Gastrocnemius medialis (tissue), 4 donors: ENCODE measurements at regions not wholly inside any gene's neighbourhood (a gene's known extent, or its start where the extent isn't known, plus 50 kb on each side); places are given as distances from the start of the nearest gene placed in this dataset.

ENCODE experiments used
- ATAC-seq, 2 donors: fragments of 150-250 bp; one replicate each; pipeline ENCODE4 v1.9.1; 2016
- DNase-seq, 2 donors: peaks; one replicate each; pipeline ENCODE4 v3.0.0-alpha.2; 2019
- H3K27ac ChIP-seq, 4 donors: fragments of 200-600 bp; sonication (generic); 1 replicate in 1 of 4; 2 replicates in 3 of 4; pipeline ENCODE4 v1.5.1; 2016 to 2018; ENCODE audit warnings: mild to moderate bottlenecking in 2 of 4, moderate library complexity in 1 of 4
- H3K27me3 ChIP-seq, 3 donors: fragments of 200-600 bp; sonication (generic) in 2 of 3; 1 replicate in 1 of 3; 2 replicates in 2 of 3; pipeline versions ENCODE4 v1.5.1 to v1.6.0; 2016 to 2019; ENCODE audit warnings: mild to moderate bottlenecking in 1 of 3, moderate library complexity in 1 of 3
- H3K36me3 ChIP-seq, 2 donors: fragments of 200-600 bp; sonication (generic) in 1 of 2; one replicate each; pipeline ENCODE4 v1.5.1; 2017 to 2018
- H3K4me1 ChIP-seq, 2 donors: fragments of 200-600 bp; sonication (generic) in 1 of 2; one replicate each; pipeline ENCODE4 v1.5.1; 2016 to 2017; ENCODE audit warnings: mild to moderate bottlenecking in 2 of 2
- H3K4me3 ChIP-seq, 4 donors: fragments of 200-600 bp; sonication (generic) in 3 of 4; 1 replicate in 1 of 4; 2 replicates in 3 of 4; pipeline ENCODE4 v1.5.1; 2016 to 2019; ENCODE audit warnings: mild to moderate bottlenecking in 2 of 4
- H3K9me3 ChIP-seq, 3 donors: fragments of 200-600 bp; sonication (generic) in 2 of 3; 1 replicate in 1 of 3; 2 replicates in 2 of 3; pipeline ENCODE4 v1.5.1; 2016 to 2019
- CTCF ChIP-seq, 5 experiments: fragments of 450-650 bp in 3 of 5; fragments of 200-600 bp in 2 of 5; sonication (generic) in 2 of 5; IDR thresholded peaks in 4 of 5; conservative IDR thresholded peaks in 1 of 5; 1 replicate in 4 of 5; 2 replicates in 1 of 5; pipeline ENCODE4 v1.5.1; 2016 to 2019; ENCODE audit warnings: antibody characterized with exemption in 5 of 5, mild to moderate bottlenecking in 3 of 5, moderate library complexity in 3 of 5
- POLR2A ChIP-seq, 2 donors: fragments of 450-650 bp; IDR thresholded peaks; one replicate each; pipeline ENCODE4 v1.6.1; 2017; ENCODE audit warnings: antibody characterized with exemption in 2 of 2, mild to moderate bottlenecking in 2 of 2, moderate library complexity in 2 of 2
- in situ Hi-C, 4 donors: fragments of 200-750 bp; cut with MboI; loops; one replicate each; pipeline versions ENCODE4 v1.15.0 to v1.8.0; 2017; ENCODE audit warnings: low sequenced_read_pairs in 4 of 4
- intact Hi-C: fragments of 100-400 bp; cut with DNase I; formaldehyde crosslinking; loops from one replicate; pipeline ENCODE4 v1.15.1; 2023; ENCODE audit warnings: low total_unique reads

GRCh38 chr1:101337968-101338367 lies 101.1 kb downstream of the S1PR1 start:
- DNase-seq (no peak), ATAC-seq (no peak)
- intact Hi-C loops = no loop called here

GRCh38 chr1:101338714-101339430 lies 102.1 kb downstream of the S1PR1 start:
- TF ChIP-seq POLR2A (IDR thresholded peaks at IDR 0.05) = no peak
- TF ChIP-seq CTCF (IDR thresholded peaks at IDR 0.05 in 4 of 5, conservative IDR thresholded peaks at IDR 0.05 in 1 of 5) = no peak

More at GRCh38 chr1:101337968-101338367, 101.1 kb downstream of the S1PR1 start:
- Histone ChIP-seq H3K4me1 (no peaks in the 10 kb centered on the region), H3K36me3 (no peaks in the 10 kb centered on the region), H3K9me3 (no peaks in the 10 kb centered on the region), H3K27me3 (no peaks in the 10 kb centered on the region), H3K27ac (no peak overlapping the region), H3K4me3 (no peak overlapping the region)
- in situ Hi-C loops = no loop called here
- TF ChIP-seq CTCF (IDR thresholded peaks at IDR 0.05 in 4 of 5, conservative IDR thresholded peaks at IDR 0.05 in 1 of 5) = no peak
- TF ChIP-seq POLR2A (IDR thresholded peaks at IDR 0.05) = no peak

GRCh38 chr1:101344745-101345144 lies 107.9 kb downstream of the S1PR1 start:
- intact Hi-C loops = no loop called here
- Histone ChIP-seq H3K36me3 (no peaks in the 10 kb centered on the region), H3K4me1 (no peaks in the 10 kb centered on the region), H3K9me3 (no peaks in the 10 kb centered on the region), H3K27ac (no peak overlapping the region), H3K4me3 (no peak overlapping the region), H3K27me3 (no peaks in the 10 kb centered on the region)
- no peak for DNase-seq
- TF ChIP-seq CTCF (IDR thresholded peaks at IDR 0.05 in 4 of 5, conservative IDR thresholded peaks at IDR 0.05 in 1 of 5) (no peak), POLR2A (IDR thresholded peaks at IDR 0.05) (no peak)
- ATAC-seq = no peak
- in situ Hi-C loops = no loop called here

More at GRCh38 chr1:101338714-101339430, 102.1 kb downstream of the S1PR1 start:
- ATAC-seq (no peak), DNase-seq (no peak)
- H3K9me3 ChIP-seq = no peaks in the 10 kb centered on the region
- no peaks in the 10 kb centered on the region for H3K36me3 ChIP-seq
- intact Hi-C loops (no loop called here), in situ Hi-C loops (no loop called here)
- no peaks in the 10 kb centered on the region for H3K4me1 ChIP-seq
- H3K4me3 ChIP-seq = no peak overlapping the region
- H3K27ac ChIP-seq = no peak overlapping the region
- no peaks in the 10 kb centered on the region for H3K27me3 ChIP-seq

- Histone ChIP-seq H3K27ac (no peak overlapping the region), H3K9me3 (no peaks in the 10 kb centered on the region), H3K4me1 (no peaks in the 10 kb centered on the region), H3K27me3 (no peaks in the 10 kb centered on the region), H3K4me3 (no peak overlapping the region), H3K36me3 (no peaks in the 10 kb centered on the region)
- intact Hi-C loops = no loop called here
- in situ Hi-C loops = no loop called here
- DNase-seq (no peak), ATAC-seq (no peak)
- TF ChIP-seq CTCF (IDR thresholded peaks at IDR 0.05 in 4 of 5, conservative IDR thresholded peaks at IDR 0.05 in 1 of 5) (no peak), POLR2A (IDR thresholded peaks at IDR 0.05) (no peak)
Measured at GRCh38 chr1:101346419-101346818, 109.6 kb downstream of the S1PR1 start.
